Hematopoietic multipotent progenitor cell (in vitro differentiated cells): ENCODE measurements at regions not wholly inside any gene's neighbourhood (a gene's known extent, or its start where the extent isn't known, plus 50 kb on each side); places are given as distances from the start of the nearest gene placed in this dataset.
"Not testable (repeated sequence)": the region's sequence is repeated elsewhere in the genome, so short reads cannot be mapped to it uniquely, and the experiment has no call there.

Source experiments
- DNase-seq, 3 donors: peaks; one replicate each; pipeline ENCODE4 v3.0.0-alpha.2; 2011 to 2015; ENCODE audit warnings: low read depth in 2 of 3, low spot score in 2 of 3

DNA sequence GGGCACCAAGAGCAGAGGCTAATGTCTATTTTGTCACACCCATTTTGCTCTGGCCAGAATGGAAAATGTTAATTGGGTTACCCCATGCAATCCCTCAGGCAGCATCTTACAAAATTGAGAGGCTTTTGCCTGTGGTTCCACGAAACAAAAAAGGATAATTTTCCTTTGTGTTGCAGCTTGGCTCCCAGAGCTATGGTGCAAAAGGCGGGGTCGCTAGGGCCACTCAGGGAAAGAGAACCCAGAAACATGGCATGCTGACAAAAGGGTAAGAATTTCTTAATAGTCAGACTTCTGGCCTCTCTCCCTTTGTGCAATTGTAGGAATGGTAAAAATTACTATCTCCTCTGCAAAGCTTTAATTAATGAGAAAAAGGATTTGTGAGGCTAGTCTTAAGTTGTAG lies 119.6 kb upstream of the BANK1 start:
- no peak for DNase-seq

DNA sequence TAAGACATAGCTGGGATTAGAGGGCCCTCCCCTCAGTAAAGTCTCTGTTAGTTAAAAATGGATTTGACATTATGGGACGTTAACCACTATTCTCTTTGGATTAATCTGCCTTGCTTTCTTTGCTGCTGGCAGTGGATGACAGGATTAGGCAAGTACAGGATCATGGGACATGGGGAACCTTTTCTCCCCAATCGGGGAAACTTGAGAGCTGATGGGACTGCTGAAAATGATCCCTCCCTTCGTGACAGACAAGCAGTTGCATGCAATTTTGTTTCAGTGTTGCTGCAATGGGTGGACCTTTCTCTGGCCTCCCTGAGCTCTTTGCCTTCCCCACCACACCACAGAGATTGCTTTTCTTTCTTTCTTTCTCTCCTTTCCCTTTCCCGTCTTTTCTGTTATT lies 120.2 kb upstream of the BANK1 start:
- DNase-seq, result no peak

DNA sequence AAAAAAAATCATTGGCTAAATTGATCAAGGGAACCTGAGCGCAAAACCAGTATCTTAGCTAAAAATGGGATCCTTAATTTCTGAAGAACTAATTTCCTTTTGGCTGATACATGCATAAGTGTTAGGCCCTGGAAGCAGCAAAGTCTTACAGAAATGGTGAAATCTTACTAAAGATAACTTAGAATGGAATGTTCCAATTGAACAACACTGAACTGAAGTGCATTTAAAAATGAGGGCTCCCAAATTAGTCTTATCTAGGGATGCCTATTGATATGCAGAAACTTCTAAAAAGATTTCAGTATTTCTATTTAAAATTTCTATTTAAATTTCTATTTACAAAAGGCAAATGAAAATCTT lies 120.7 kb upstream of the BANK1 start:
- no peak for DNase-seq

DNA sequence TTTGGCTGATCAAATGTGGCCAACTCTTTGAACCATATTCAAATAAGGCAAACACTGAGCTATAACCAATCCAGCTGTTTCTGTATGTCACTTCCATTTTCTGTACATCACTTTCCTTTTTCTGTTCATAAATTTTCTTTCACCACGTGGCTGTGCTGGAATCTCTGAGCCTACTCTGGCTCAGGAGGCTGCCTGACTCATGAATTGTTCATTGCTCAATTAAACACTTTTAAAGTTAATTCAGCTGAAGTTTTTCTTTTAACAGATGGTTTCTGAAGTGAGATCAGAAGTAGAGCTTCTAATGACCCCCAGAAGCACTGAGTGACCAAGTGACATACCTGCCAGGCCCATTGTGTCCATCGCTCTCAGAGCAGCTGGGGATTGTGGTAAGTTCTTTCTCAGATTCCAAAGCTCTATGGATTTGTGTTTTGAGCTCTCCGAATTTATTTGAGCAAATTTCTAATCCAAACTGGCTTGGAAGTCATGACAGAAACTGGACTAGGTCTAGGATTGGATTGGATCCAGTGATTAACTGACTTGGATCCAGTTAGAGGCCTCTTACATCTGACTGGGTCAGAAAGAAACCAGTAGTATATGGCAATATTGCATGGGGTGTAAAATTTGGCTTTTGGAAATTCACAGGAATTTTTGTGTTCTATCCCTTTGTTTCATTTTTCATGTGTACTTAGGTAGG lies 121.2 kb upstream of the BANK1 start:
- no peak for DNase-seq

DNA sequence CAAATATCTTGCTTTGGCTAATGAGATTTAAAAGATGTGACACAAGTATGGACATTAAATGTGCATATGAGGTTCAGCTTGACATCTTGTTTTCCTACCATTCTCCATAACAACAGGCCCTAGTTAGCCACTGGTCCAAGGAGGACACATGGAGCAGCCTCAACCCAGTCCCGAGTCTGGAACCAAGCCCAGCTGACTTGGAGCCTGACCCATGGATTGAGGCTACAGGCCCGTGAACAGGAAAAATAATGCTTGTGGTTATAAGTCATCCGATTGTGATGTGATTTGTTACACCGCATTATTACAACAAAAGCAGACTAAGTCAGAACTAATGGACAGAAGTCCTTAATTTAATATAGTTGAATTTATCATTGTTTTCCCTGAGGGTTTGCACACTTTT lies 123.2 kb upstream of the BANK1 start:
- no peak for DNase-seq

DNA sequence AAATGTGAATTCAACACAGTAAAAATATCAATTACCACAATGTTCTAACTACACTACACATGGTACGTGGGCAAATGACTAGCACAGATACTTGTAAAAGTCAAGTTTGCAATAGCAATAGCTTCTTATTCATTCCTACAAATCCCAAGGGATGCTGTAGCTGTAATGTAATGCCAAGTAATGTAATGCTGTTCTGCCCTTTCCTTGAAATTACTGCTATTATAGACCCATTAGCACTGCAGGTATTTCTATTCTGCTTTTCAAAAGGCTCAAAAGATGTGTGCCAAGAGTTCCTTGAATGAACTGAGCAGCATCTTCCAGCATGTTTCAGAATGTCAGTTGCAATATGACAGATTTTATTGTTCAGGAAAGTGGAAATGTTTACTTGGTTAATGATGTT lies 129.9 kb upstream of the BANK1 start:
- no peak for DNase-seq

DNA sequence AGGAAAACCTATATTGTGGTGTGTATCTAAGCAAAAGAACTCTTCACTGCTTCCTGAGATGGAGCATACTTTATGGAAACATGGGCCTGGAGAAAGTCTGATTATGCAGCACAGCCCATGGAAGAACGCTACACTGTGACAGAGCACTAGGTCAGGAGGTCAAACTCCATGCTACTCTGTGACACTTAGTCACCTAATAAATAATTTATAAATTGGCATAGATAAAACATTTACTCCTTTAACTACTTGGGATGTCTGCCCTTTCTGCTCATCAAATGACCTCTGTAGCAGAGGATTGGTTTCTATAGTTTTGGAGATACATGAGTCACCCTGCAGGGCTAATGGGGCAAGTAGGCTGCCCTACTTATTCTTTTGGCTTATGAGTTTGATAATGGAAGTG lies 134.7 kb upstream of the BANK1 start:
- no peak for DNase-seq

DNA sequence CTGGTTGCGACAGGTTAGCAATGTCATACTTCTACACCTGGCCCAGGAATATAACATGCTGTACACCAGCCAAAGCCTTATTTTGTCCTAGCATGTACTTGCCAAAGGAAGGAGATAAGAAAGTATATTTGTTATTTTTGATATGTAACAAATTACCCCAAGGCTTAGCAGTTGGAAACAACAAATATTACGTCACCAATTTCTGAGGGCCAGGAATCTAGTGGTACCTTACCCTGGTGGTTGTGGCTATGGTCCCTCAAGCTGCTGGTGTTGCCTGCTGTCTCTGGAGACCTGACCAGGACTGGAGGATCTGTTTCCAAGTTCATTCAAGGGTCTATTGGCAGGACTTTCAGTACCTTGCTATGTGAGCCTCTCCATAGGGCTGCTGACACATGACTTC lies 135.5 kb upstream of the BANK1 start:
- no peak for DNase-seq

DNA sequence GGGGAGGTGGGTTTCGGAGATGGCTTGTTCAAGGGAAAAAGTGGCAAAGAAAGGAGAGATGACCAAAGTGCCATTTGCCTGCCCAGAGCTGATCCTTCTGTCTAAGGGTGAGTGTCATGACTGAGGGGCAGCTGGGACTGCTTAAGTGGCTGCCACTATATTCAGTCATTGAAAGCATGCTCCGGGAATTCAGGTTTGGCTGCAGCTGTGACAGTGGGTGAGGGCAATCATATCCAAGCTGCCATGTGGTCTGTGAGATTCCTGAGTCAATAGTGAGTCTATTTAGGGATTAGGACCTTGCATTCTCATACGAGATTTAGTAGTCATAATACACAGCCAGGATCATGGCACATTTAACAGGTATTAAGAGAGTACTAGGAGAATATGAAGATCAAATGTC lies 138.8 kb upstream of the BANK1 start:
- no peak for DNase-seq

DNA sequence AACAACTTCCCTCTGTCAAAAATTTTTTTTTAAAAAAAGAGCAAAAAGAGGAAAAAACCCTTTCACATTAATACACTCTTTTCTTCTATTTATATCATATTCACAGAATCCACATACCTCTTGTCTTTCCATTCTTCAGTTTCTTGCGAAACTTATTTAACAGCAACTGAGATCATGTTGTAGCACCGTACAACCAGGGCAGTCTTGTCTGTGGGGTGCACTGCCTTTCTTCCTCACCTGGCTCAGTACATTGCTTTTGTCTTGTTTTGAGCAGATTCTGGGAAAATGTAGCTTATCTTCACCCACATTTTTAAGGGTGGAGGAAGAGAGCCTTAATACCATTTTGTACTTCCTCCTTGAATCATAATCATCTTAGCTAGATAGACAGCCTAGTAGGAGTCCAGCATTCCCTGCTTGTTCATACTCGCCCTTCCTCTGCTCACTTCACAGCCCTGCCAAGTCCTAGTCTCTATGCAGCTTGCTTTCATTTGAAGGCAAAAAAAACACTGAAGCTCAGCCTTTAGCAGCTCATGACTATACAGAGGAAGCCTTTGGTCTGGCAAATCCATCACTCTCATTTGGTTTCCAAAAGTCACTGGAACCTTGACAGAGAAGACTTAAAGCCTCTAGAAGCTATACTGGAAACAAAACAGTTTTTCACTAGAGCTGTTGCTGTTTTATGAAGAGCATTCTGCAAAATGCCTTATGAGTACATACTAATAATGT lies 140.6 kb upstream of the BANK1 start:
- DNase-seq, result no peak

DNA sequence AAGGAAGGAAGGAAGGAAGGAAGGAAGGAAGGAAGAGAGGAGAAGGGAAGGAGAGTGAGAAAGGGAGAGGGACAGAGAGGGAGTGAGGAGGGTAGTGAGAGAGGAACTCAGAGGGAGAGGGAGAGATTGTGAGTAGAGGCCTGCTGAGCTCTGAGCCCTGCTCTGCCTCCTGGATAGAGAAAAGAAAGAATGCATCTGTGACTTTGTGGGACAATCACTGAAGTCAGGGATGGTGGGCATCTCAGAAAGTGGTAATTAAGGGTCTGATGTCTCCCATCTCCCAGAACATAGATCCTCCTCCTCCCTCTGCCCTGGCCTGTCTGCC lies 142.9 kb upstream of the BANK1 start:
- no peak for DNase-seq

DNA sequence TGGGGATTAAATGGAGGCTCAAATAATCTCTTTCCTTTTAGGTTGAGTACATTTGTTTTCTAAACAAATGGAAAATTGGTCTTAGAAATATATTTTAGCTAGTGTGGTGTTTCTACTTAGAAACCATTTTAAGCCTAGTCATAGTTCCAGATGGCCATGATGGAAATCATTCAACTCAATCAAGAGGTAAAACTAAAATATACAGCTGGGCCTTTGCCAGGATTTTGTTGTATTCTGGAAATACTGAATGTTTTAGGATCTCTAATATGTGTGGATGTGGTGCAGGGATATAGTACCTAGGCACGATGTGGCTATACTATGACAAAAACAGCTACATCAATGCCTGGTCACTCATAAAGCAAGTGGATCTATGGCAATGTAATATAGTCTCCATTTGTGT lies 146.0 kb upstream of the BANK1 start:
- DNase-seq, result no peak

DNA sequence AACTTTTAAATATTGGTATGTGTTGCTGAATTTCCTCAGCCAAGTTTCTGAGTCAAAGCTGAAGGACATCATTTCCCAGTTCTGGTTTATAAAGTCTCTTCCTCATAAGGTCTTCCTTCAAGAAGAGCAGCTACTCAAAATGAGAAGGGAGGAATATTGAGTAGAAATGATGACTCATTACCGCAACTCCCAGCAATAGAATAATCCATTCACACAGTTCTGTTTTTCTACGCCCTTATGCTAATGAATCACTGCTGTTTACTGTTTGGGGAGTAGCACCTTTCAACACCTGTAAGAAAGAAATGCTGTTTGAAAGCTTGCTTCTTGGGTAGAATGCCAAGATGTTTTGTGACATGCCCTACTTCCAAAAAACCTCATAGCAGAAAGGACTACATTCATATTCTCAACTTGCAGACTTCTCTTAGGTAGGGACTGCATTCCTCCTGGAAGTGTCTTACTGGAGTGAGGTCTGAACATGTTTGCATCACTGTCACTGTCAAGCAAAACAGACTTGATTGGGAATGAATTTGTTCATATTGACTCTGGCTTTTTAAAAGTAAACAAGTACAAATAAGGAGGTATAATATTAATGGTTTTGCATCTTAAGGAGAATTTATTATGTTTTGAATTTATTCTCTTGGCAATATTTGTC lies 147.2 kb upstream of the BANK1 start:
- no peak for DNase-seq

DNA sequence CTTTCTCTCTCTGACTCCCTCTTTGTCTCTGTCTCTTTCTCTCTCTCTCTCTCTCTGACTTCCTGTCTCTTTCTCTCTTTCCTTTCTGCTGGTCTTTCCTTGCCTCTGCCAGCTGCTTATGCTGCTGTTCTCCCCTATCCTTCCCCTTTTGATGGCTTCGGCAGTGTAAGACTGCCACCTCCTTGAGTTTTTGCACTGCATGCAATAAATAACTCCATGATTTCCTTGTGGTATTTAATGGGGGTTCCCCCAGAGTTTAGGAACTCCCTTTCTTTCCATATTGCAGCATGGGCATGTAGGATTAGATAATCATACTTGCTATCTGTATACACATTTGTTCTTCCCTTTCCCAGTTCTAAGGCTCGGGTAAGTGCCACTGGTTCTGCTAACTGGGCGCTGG lies 157.8 kb upstream of the BANK1 start:
- DNase-seq, result peak in 1 of 3 donors; percentile 10

DNA sequence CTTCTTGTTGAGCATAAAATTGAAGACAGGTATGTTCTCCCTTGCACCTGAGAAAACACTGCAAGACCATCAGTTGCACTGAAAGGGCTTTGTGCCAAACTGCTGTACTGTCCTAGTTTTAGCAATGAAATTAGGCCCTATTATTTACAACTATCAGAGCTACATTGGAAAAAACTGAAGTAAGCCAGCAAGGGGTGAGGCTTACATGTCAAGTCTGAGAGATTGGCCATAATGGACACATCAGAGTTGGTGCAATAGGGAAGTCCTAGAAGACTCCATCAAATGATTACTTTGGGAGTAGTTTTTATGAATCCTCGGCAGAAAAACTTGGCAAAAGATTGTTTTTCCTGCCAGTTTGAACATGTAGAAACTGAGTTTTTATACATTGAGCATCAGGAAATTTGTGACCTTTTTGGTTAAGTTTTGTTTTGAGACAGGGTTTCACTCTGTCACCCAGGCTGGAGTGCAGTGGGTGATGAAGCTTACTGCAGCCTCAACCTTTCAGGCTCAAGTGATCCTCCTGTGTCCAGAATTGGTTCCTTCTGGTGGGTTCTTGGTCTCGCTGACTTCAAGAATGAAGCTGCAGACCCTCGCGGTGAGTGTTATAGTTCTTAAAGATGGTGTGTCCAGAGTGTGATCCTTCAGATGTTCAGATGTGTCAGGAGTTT lies 160.1 kb upstream of the BANK1 start:
- DNase-seq, result no peak

DNA sequence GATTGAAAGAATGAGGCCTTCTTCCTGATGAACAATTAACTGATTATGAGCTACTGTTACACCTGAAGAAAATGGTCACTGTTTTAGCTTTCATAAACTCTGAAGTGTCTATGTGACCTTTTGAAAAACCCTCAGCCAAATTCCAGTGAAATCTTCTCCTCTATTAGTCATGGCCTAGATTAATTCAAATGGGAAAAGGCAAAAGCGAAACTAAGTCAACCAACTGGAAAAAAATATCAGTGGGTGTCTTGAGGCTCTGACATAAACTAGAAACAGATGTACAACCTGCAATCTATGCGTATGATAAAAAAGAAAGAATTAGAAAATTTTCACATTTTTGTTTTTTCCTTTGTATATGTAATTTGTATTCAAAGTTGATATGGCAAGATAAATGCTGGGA lies 169.4 kb upstream of the BANK1 start:
- DNase-seq, result no peak

DNA sequence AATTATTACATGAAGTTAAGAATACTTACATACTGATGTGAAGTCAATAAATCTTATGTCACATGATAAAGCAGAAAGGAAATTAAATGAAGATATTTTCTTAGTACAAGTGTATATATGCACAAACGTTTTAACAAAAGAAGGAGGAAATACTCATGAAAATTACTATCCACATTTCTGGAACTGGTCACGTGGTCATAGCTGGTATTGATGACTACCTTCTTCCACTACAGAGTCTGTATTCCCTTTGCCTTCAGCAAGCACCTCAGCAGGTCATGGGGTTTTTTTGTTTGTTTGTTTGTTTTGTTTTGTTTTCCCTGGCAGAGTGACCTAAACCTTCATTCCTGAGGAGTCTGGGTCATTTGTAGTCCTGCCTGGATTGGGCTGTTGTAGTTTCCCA lies 174.9 kb upstream of the BANK1 start:
- DNase-seq, result no peak

DNA sequence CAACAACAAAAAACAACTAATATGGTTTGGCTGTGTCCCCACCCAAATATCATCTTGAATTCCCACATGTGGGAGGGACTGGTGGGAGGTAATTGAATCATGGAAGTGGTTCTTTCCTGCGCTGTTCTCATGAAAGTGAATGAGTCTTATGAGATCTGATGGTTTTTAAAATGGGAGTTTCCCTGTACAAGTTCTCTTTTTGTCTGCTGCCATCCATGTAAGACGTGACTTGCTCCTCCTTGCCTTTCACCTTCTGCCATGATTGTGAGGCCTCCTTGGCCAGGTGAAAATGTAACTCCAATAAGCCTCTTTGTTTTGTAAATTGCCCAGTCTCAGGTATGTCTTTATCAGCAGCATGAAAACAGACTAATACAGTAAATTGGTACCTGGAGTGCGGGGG lies 183.5 kb upstream of the BANK1 start:
- DNase-seq, result not testable (repeated sequence)

DNA sequence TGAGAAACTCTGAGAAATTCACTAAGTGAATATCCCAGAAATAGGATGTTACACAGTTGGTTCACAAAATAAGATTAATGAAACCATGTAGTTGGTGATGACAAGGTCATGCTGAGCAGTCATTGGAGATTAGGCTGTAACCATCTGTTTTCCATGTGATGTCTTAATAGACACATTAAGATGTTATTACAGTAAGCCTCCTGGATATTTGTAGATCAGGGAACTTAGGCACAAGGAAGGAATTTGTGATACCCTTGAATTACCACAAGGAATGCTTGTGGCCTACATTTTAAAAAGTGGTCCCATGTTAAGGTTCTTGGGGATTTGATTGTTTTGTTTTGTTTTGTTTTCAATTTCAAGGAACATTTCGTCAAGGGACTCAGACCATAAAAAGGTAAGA lies 185.6 kb upstream of the BANK1 start:
- DNase-seq, result no peak

DNA sequence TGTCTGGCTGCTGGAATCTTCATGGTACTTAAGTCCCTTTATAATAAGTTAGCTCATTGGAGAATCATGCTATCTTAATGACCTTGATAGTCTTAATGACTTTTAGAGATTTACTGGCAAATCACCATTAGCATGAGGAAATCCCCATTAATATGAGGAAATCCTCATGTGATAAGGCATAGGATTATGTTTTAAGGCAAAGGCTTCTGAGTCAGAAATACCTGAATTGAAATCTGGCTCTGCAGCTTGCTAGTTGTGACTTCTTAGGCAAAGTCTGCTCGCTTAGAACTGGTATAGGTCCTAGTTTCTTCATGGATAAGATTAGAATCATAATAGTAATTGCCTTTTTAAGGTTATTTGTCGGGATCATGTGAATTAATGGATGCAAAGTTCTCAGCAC lies 190.2 kb upstream of the BANK1 start:
- no peak for DNase-seq

DNA sequence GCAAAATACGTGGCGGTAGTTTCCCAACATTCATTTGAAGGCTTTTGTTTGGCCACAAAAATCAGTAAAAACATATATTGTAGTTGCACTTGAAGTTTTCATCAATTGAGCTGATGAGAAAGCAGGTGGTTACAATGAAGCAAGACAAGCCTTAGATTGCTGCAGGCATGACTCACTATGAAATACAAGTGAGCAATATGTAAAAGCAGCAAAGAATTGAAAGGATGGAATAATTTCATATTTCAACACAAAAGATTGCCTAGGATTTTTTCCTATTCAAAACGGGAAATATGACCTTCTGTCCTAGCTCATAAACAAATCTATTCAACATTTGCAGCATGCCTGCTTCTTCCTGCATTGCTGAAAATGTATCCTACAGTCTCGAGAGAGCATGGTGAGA lies 190.9 kb upstream of the BANK1 start:
- no peak for DNase-seq
